ENCODE measurements at regions not wholly inside any gene's neighbourhood (a gene's known extent, or its start where the extent isn't known, plus 50 kb on each side); places are given as distances from the start of the nearest gene placed in this dataset.

DNA sequence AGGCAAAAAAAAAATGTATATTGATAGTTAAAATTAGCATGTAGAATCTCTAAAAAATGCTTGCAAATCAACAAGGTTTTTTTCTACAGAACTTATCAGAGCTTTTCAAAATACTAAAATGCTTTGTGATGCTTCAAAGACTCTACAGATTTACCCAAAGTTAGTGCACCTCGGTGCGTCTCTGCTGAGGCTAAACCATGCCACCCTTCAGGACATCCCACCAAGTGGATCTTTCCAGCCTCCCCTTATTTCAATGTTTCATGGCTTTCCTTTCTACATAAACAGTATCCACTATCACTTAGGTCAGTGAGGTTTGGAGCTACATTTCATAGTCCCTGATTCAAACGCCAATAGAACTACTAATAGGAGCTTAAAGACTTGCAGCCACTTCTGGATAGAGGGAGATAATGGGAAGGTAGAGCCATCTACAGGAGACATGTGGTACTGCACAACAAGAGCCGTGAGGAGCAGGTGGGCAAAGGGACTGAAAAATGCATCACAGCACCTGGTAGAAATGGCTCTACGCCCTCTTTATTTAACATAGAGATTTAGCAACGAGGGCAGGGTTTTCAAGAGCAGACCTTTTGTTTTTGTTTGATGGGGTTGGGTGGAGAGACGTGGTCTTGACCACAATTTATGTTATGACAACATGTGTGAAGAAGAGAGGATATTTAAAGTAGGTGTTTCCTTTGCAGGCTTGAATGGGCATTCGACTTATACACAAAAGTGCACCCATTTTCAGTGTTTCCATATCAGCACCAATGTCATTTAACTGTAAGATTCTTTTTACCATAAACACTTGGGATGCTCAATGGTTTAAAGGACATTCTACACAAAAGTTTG, 56.1 kb upstream of the SLC35G4 start:
- DNase-seq: no peak

GRCh38 chr18:11548916-11549551, 60.4 kb upstream of the SLC35G4 start:
- no peak for DNase-seq

- no peak for DNase-seq
Observed at GRCh38 chr18:11548396-11548795, 61.0 kb upstream of the SLC35G4 start.

DNA sequence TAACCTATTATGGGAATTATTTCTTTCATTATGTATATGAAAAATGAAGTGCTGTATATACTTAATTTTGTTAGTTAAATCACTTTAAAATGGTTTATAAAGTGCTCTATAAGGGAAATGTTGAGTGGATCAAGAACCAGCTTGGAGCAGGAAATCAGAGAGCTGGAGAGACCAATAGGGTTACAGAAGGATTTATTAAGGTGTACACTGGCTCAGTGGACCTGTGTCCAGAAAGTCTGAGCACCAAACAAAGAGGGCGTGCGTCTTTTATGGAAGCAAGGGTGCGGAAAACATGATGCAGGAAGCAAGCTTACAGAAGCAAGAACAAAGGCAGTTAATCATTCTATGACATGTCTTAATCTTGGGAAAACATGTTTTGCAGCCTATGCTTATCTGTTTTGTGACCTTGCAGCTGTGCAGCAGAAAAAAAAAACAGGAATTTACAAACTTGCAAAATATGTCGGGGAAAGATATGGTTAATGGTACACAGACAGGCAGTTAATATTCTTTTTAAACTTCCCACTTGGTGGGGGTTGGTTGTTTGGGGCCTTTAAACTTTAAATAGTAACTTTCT, 65.2 kb upstream of the SLC35G4 start:
- DNase-seq: no peak

GRCh38 chr18:11541179-11541578, 68.2 kb upstream of the SLC35G4 start:
- no peak for DNase-seq

GRCh38 chr18:11533942-11534496, 75.4 kb upstream of the SLC35G4 start:
- DNase-seq: no peak

DNA sequence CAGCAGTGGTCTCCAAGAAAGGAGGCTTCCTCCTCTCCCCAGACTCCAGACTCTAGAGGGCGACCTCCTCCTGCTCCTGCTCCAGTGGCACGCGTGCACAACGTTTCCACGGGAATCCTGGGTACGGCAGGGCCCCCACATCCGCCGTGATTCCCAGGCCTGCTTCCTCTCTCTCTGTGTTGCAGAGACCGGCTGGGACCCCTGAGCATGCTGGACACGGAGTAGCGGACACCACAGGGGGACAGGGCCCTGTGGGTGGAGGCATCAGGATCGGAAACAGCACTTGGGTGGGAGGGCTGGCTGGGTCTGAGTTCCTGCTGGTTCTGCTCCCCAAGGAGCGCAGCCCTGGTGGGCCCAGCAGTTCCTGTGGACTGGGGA, 75.9 kb upstream of the SLC35G4 start:
- DNase-seq: no peak

GRCh38 chr18:11532758-11533512, 76.5 kb upstream of the SLC35G4 start:
- DNase-seq: no peak

GRCh38 chr18:11529081-11529480, 80.3 kb upstream of the SLC35G4 start:
- no peak for DNase-seq

DNA sequence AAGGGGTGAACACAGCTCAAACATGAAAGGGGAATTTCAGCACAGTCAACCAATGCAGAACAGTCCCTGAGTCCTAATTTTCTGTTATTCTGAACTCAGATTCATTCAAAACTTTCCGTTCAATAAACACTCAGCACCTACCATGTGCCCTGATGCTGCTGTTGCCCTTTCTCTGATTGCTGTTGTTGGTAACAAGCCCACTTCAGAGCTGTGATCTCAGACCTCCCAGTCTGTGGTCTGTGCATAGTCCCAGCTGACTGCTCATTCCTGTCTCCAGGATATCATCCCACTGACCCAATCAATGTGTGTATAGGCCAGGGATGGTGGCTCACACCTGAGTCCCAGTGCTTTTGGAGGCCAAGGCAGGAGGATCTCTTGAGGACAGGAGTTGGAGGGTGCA, 82.7 kb upstream of the SLC35G4 start:
- DNase-seq: no peak

GRCh38 chr18:11523804-11524203, 85.6 kb upstream of the SLC35G4 start:
- DNase-seq: no peak

- no peak for DNase-seq
Observed at GRCh38 chr18:11522992-11523391, 86.4 kb upstream of the SLC35G4 start.

DNA sequence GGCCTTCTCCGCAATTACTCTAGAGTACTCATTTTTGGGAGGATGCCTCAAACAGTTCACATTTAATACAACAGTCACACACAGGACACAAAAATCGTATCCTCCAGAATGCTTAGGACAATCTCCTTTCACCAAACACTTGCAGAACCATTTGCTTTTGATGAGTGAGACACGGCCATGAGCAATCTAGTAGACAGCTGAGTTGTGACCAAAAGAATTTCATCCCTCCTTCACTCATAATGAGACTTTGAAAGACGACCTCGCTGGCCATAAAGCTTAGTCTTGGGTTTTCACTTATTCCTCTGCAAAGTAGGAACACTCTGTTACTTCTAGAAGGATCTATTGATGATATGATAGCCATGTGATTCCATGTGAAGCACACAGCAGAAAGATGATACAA, 87.5 kb upstream of the SLC35G4 start:
- no peak for DNase-seq

GRCh38 chr18:11520536-11520935, 88.9 kb upstream of the SLC35G4 start:
- DNase-seq: no peak

DNA sequence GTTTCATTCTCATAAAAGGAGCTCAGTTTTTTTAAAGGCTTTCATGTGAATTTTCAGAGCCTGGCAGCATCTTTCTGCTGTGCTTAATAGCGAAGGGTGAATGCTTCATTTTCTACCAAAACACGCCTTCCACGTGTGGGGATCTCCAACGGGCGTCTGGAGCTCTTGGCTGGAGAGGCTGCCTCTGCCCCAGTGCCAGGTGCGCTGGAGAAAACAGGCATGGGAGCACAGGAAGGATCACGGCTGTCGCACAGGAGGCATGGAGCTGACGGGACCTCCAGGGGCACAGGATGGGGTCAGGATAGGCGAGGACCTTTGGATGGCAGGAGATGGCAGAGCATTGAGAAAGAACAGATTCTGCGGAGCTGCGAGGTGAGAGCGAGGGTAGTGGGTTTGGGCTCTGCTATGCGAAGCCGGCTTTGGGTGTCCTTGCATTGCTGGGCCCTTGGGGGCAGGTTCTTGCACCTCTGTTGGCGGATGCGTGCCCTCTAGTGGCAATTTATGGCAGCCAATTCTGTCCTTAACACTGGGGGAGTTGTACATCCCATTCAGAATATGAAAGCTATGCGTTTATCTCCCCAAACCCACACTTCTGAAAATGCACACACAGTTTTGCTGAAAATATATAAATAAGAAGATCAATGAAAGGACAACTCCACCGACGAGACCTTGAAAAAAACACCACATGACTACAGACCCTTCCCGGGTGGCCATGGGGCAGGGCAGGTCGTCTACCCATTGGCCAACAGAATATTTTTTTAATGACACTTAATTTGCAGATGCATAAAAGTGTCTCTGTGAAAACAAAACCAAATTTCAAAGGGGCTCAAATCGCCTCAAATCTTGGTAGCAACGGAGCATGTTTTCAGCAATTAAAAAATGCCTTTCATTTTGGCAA, 90.4 kb upstream of the SLC35G4 start:
- DNase-seq: peak; percentile 22

- no peak for DNase-seq
Observed at GRCh38 chr18:11517704-11518103, 91.7 kb upstream of the SLC35G4 start.

- DNase-seq: no peak
Observed at GRCh38 chr18:11516751-11517503, 92.5 kb upstream of the SLC35G4 start.

GRCh38 chr18:11514267-11514666, 95.1 kb upstream of the SLC35G4 start:
- no peak for DNase-seq

DNA sequence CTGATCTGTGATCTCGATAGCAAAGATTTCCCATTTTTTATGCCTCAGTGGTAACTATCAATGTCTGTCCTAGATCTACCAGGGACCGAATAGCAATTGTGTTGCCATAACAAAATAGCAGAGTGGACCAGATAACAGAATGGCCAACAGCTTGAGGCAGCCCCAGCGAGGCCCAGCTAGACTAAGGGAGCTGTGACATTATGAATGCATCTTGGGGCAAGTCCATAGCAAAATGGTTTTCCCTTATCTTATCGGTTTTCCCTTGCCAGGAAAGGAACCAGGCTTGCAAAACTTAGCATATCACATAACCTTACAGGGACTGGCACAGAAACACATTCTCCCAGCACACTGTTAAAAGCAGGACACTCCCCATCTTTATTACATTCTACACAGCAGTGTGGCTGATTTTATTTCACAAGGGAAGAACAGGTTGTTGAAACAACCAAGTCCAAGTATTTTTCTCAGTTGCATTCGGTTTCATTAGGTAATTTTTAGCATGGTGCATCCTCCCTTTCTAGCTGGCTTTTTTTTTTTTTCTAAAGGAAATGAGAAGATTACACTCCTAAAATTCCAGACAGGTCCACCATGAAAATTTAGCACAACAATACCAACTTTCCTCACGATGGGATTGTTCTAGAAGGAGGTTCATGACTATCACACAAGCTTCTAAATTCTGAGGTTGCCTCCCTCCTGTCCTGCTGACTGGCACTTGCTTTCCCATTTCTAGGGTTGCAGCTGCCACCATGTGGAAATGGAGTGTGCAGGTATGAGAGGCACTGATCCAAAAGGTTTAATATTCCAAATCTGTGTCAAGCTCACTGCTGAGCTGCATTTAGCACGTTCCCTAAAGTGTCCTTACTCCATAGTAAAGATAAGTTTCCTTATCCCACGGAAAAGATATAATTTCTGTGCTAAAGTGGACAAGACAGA, 97.0 kb upstream of the SLC35G4 start:
- DNase-seq: no peak

DNA sequence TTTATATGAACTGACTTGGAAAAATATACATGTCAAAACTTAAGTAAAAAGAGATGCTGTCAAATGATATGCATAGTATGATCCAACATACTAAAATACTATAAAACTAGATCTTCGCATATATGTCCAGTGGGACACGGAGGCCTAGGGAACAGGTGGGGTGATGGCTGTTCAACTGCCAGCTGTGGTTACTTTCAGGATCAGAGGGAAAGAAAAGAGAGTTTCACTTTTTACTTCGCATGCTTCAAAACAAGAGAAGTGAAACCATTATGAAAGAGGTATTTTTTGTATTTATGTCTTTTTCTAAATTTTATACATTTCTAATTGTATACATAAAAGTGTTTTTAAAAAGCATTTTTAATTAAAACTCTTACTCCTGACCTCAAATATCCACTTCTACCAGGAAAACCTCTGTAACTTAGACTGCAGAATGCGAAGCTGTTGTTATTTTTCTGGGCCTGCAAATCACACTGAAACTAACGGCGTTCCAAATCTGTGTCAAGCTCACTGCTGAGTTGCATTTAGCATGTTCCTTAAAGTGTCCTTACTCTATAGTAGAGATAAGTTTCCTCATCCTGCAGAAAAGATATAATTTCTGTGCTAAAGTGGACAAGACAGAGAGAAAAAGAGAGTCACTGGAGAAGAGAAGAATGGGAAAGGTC, 97.8 kb upstream of the SLC35G4 start:
- no peak for DNase-seq

All from CD4-positive, alpha-beta T cell treated with Interferon gamma for 1 hour (primary cell).